Uterus (tissue), 3 donors: ENCODE measurements at regions not wholly inside any gene's neighbourhood (a gene's known extent, or its start where the extent isn't known, plus 50 kb on each side); places are given as distances from the start of the nearest gene placed in this dataset.

Experiments used
- DNase-seq, 2 donors: peaks; one replicate each; pipeline ENCODE4 v3.0.0-alpha.2; 2019 to 2020
- H3K27ac ChIP-seq, 2 donors: fragments of 200-600 bp; sonication (generic); 1 replicate in 1 of 2; 2 replicates in 1 of 2; pipeline ENCODE4 v1.5.1; 2016 to 2018
- H3K27me3 ChIP-seq, 2 donors: fragments of 200-600 bp; sonication (generic); one replicate each; pipeline ENCODE4 v1.5.1; 2018 to 2019; ENCODE audit warnings: control low read depth in 1 of 2
- H3K36me3 ChIP-seq, 2 donors: fragments of 200-600 bp; sonication (generic); one replicate each; pipeline ENCODE4 v1.5.1; 2019; ENCODE audit warnings: control low read depth in 1 of 2
- H3K4me1 ChIP-seq, 2 donors: fragments of 200-600 bp; sonication (generic); one replicate each; pipeline ENCODE4 v1.5.1; 2018 to 2019; ENCODE audit warnings: control low read depth in 1 of 2
- H3K4me3 ChIP-seq, 2 donors: fragments of 200-600 bp; sonication (generic); 1 replicate in 1 of 2; 2 replicates in 1 of 2; pipeline ENCODE4 v1.5.1; 2018 to 2019; ENCODE audit warnings: mild to moderate bottlenecking in 1 of 2
- H3K9me3 ChIP-seq, 2 donors: fragments of 200-600 bp; sonication (generic); one replicate each; pipeline ENCODE4 v1.5.1; 2019; ENCODE audit warnings: control low read depth in 1 of 2
- POLR2A ChIP-seq, 2 donors: fragments of 450-650 bp; IDR thresholded peaks; one replicate each; pipeline ENCODE4 v1.6.1; 2016; ENCODE audit warnings: antibody characterized with exemption in 2 of 2, mild to moderate bottlenecking in 1 of 2, moderate library complexity in 1 of 2
- intact Hi-C: fragments of 100-400 bp; cut with DNase I; formaldehyde crosslinking; loops from one replicate; pipeline ENCODE4 v1.15.1; 2023; ENCODE audit warnings: low total_unique reads
- TF ChIP-seq, protein P1 (sequence below), 4 experiments: fragments of 200-600 bp in 2 of 4; fragments of 450-650 bp in 2 of 4; sonication (generic) in 2 of 4; IDR thresholded peaks; one replicate each; pipeline ENCODE4 v1.5.1; 2016 to 2019; ENCODE audit warnings: antibody characterized with exemption in 4 of 4, mild to moderate bottlenecking in 2 of 4, moderate library complexity in 1 of 4
- donor health status: DM: yes; HTN: yes; CAD: no.

DNA sequence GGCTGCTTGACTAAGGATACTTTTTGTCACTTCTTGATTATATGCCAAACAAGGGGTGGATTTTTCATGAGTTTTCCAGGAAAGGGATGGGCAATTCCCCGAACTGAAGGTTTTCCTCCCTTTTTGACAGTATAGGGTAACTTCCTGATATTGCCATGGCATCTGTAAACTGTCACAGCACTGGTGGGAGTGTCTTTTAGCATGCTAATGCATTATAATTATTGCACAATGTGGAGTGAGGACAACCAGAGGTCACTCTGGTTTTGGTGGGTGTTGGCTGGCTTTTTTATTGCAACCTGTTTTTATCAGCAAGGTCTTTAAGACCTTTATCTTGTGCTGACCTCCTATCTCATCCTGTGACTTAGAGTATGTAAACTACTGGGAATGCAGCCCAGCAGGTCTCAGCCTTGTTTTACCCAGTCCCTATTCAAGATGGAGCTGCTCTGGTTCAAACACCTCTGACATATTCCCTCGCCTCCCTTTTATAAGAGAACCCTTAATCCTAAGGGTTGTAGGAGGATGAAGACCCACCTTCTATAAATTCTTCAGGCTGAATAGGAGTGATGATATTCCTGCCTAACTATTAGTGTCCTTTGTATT, 471.2 kb downstream of the ATP23 start:
- intact Hi-C loops: no loop called here
- Histone ChIP-seq H3K27me3 (no peaks in the 10 kb centered on the region), H3K9me3 (no peaks in the 10 kb centered on the region), H3K27ac (no peak overlapping the region), H3K4me3 (no peak overlapping the region), H3K4me1 (peaks cover 0 to 6% of the 10 kb centered on the region in 2 donors), H3K36me3 (no peaks in the 10 kb centered on the region)
- no peak for DNase-seq
- no peak for TF ChIP-seq POLR2A (IDR thresholded peaks at IDR 0.05)
- TF ChIP-seq, protein P1, sequence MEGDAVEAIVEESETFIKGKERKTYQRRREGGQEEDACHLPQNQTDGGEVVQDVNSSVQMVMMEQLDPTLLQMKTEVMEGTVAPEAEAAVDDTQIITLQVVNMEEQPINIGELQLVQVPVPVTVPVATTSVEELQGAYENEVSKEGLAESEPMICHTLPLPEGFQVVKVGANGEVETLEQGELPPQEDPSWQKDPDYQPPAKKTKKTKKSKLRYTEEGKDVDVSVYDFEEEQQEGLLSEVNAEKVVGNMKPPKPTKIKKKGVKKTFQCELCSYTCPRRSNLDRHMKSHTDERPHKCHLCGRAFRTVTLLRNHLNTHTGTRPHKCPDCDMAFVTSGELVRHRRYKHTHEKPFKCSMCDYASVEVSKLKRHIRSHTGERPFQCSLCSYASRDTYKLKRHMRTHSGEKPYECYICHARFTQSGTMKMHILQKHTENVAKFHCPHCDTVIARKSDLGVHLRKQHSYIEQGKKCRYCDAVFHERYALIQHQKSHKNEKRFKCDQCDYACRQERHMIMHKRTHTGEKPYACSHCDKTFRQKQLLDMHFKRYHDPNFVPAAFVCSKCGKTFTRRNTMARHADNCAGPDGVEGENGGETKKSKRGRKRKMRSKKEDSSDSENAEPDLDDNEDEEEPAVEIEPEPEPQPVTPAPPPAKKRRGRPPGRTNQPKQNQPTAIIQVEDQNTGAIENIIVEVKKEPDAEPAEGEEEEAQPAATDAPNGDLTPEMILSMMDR (IDR thresholded peaks at IDR 0.05): no peak

DNA sequence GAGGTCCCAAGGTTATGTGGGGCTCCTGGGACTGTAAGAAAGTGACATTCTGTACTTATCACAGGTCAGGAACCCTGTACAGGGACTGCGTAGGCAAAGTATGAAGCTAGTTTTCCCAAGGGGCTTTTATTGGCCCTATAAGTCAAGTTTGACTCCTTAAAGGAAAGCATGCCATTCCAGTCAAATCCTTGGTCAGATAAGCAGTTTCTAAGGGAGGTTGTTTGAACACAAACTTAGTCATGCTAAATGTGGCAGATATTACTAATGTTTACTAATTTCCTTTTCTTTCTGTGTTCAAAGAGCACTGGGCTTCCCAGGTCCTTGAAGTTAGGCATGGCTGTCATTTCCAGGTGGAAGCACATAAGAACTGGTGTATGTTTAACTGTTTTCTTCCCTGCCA, 472.4 kb downstream of the ATP23 start:
- Histone ChIP-seq H3K4me1 (peaks cover 0 to 6% of the 10 kb centered on the region in 2 donors), H3K36me3 (no peaks in the 10 kb centered on the region), H3K27me3 (no peaks in the 10 kb centered on the region), H3K9me3 (no peaks in the 10 kb centered on the region), H3K4me3 (no peak overlapping the region), H3K27ac (no peak overlapping the region)
- no peak for DNase-seq
- TF ChIP-seq POLR2A (IDR thresholded peaks at IDR 0.05): no peak
- TF ChIP-seq, protein P1 (IDR thresholded peaks at IDR 0.05): no peak
- intact Hi-C loops: no loop called here

DNA sequence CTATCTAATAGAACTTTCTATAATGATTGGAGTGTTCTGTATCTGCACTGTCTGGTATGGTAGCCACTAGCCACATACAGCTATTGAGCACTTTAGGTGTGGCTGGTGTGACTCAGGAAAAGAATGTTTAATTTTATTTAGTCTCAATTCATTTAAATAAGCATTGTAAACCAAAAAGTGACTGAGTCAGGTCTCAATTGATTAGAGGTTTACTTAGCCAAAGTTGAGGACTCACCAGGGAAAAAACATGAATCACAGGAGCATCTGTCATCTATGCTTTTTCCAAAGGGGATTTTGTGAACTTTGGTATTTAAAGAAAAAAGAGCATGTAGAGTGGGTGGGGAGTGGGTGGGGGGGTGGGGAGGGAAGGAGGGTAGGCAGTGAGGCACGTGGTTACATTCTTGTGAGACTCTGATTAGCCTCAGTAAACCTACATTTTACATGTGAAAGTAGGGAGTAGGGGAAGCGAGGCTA, 473.1 kb downstream of the ATP23 start:
- Histone ChIP-seq H3K9me3 (no peaks in the 10 kb centered on the region), H3K36me3 (no peaks in the 10 kb centered on the region), H3K27me3 (no peaks in the 10 kb centered on the region), H3K4me1 (peaks cover 0 to 6% of the 10 kb centered on the region in 2 donors), H3K27ac (no peak overlapping the region), H3K4me3 (no peak overlapping the region)
- intact Hi-C loops: no loop called here
- TF ChIP-seq POLR2A (IDR thresholded peaks at IDR 0.05): no peak
- TF ChIP-seq, protein P1 (IDR thresholded peaks at IDR 0.05): no peak
- no peak for DNase-seq

DNA sequence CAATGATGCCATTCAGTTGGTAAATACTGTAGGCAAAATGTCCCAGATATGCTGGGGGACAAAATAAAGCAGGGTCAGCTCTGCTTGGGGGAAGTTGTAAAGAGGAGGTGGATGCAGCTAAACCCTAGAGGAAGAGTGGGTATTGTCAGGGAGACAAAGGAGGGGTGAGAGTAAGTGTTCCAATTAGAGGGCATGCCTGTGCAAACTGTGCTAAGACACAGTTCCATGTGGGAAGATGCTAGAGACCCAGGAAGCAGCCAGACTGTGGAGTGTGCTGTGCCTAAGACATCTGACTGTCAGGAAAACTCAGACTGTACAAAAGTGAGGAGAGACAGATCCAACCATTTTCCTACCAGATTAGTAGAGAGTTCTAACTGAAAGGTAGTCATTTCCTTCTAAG, 474.3 kb downstream of the ATP23 start:
- H3K9me3 ChIP-seq: no peaks in the 10 kb centered on the region
- TF ChIP-seq POLR2A (IDR thresholded peaks at IDR 0.05): no peak
- H3K4me3 ChIP-seq: no peak overlapping the region
- peaks cover 0 to 6% of the 10 kb centered on the region in 2 donors for H3K4me1 ChIP-seq
- H3K27ac ChIP-seq: no peak overlapping the region
- H3K36me3 ChIP-seq: no peaks in the 10 kb centered on the region
- DNase-seq: no peak
- intact Hi-C loops: no loop called here
- no peaks in the 10 kb centered on the region for H3K27me3 ChIP-seq

DNA sequence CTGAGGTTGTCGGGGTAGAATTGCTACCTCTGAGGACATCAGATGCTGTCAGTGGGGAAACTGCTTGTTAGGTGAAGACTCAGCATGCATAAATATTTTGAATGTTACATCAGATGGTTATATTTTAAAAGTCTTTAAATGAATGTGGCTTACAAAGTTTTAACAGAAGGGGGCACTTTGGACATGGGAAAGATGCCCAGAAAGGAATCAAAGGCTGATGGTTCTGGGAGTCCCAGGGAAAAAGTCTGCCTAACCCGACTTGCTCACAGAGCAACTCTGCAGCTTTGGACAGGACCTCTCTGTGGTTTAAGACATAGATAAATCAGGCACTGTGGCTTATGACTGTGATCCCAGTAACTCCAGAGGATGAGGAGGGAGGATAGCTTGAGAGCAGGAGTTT, 474.9 kb downstream of the ATP23 start:
- DNase-seq: no peak
- TF ChIP-seq, protein P1 (IDR thresholded peaks at IDR 0.05): no peak
- TF ChIP-seq POLR2A (IDR thresholded peaks at IDR 0.05): no peak
- no peaks in the 10 kb centered on the region for H3K27me3 ChIP-seq
- no peak overlapping the region for H3K27ac ChIP-seq
- H3K4me1 ChIP-seq: peaks cover 0 to 6% of the 10 kb centered on the region in 2 donors
- no peak overlapping the region for H3K4me3 ChIP-seq
- intact Hi-C loops: no loop called here
- no peaks in the 10 kb centered on the region for H3K36me3 ChIP-seq
- H3K9me3 ChIP-seq: no peaks in the 10 kb centered on the region
